HepG2 (cell line): ENCODE measurements at regions not wholly inside any gene's neighbourhood (a gene's known extent, or its start where the extent isn't known, plus 50 kb on each side); places are given as distances from the start of the nearest gene placed in this dataset.

Source experiments
- ATAC-seq: fragments of 200-7000 bp; cut with Tn5 transposase; 3 replicates; pipeline ENCODE4 v1.9.1; 2020; ENCODE audit warnings: mild to moderate bottlenecking, moderate library complexity
- BruUV-seq: library from RNA; stranded (reverse); fragments of 400-500 nt; replicated peaks from 2 replicates; lab custom pipeline; 2021; lab: Mats Ljungman, UMichigan
- CTCF ChIA-PET: fragments of 300-600 bp; formaldehyde crosslinking; extraction: SDS; loops from one replicate; lab custom pipeline; 2021; ENCODE audit warnings: low total read pairs, inconsistent platforms, low intra/inter-chr PET ratio; lab: Yijun Ruan, JAX
- POLR2A ChIA-PET: fragments of 350-600 bp; sonication (Branson Sonifier 250); formaldehyde crosslinking; loops from one replicate; lab custom pipeline; 2020; ENCODE audit warnings: antibody characterized with exemption, inconsistent platforms; lab: Yijun Ruan, JAX
- DNase-seq: peaks from one replicate; pipeline ENCODE4 v3.0.0-alpha.2; 2015; ENCODE audit warnings: low spot score
- FAIRE-seq: peaks from 3 replicates; lab custom pipeline; 2011; peaks lifted over from hg19 to GRCh38; lab: Jason Lieb, UNC
- H2AFZ ChIP-seq: one replicate; pipeline ENCODE4 v1.6.1; 2011; ENCODE audit warnings: low read length, inconsistent platforms
- H3K27ac ChIP-seq: fragments of 300-600 bp; 3 replicates; pipeline ENCODE4 v1.8.0; 2011; ENCODE audit warnings: mixed run types, mild to moderate bottlenecking, mixed read lengths, low read length, inconsistent platforms; ENCODE audit not compliant: insufficient read depth; ENCODE audit errors: extremely low read length
- H3K27me3 ChIP-seq, 2 experiments: fragments of 200-600 bp in 1 of 2; 2 replicates in 1 of 2; 3 replicates in 1 of 2; pipeline versions ENCODE4 v1.6.0 to v1.8.0; 2011; ENCODE audit warnings: low read length in 2 of 2, mild to moderate bottlenecking in 2 of 2, moderate library complexity in 2 of 2, inconsistent platforms in 1 of 2; ENCODE audit not compliant: insufficient read depth in 2 of 2, control insufficient read depth in 1 of 2
- H3K36me3 ChIP-seq, 2 experiments: fragments of 200-600 bp in 1 of 2; replicated peaks in 1 of 2; 2 replicates in 1 of 2; 3 replicates in 1 of 2; pipeline versions ENCODE4 v1.5.1 to v1.8.0; 2011; ENCODE audit warnings: low read length in 2 of 2, inconsistent platforms in 1 of 2; ENCODE audit not compliant: insufficient read depth in 2 of 2, control insufficient read depth in 1 of 2
- H3K4me1 ChIP-seq: 2 replicates; pipeline ENCODE4 v1.5.1; 2012; ENCODE audit warnings: low read length, inconsistent platforms; ENCODE audit not compliant: insufficient read depth
- H3K4me2 ChIP-seq: 2 replicates; pipeline ENCODE4 v1.6.0; 2011; ENCODE audit warnings: low read depth, low read length, inconsistent platforms
- H3K4me3 ChIP-seq, 3 experiments: fragments of 200-600 bp in 1 of 3; sonication (generic), shearing (Covaris generic) in 1 of 3; replicated peaks in 1 of 3; 2 replicates each; pipeline ENCODE4 v1.5.1; 2011 to 2016; ENCODE audit warnings: low read length in 3 of 3, inconsistent platforms in 2 of 3, low read depth in 2 of 3, mild to moderate bottlenecking in 2 of 3, control low read depth in 1 of 3, mixed read lengths in 1 of 3; ENCODE audit not compliant: insufficient read depth in 1 of 3
- H3K79me2 ChIP-seq: one replicate; pipeline ENCODE4 v1.6.1; 2011; ENCODE audit warnings: low read length, inconsistent platforms; ENCODE audit not compliant: insufficient read depth
- H3K9ac ChIP-seq: 2 replicates; pipeline ENCODE4 v1.6.0; 2011; ENCODE audit warnings: mild to moderate bottlenecking, low read depth, low read length, inconsistent platforms; ENCODE audit not compliant: insufficient read depth
- H3K9me3 ChIP-seq: 2 replicates; pipeline ENCODE4 v1.5.1; 2012; ENCODE audit warnings: mild to moderate bottlenecking, low read length
- H4K20me1 ChIP-seq: 2 replicates; pipeline ENCODE4 v1.6.0; 2011; ENCODE audit warnings: inconsistent platforms, mild to moderate bottlenecking, low read length, moderate library complexity; ENCODE audit not compliant: insufficient read depth
- ATF7-NPFF ChIP-seq: sonication (generic); formaldehyde crosslinking; IDR thresholded peaks from 2 replicates; pipeline ENCODE4 v1.8.1; 2023; ENCODE audit warnings: mild to moderate bottlenecking, low read depth, missing genetic modification reagents, moderate library complexity
- ELF1 ChIP-seq: sonication (generic); formaldehyde crosslinking; IDR thresholded peaks from 2 replicates; pipeline ENCODE4 v1.4.0; 2020; ENCODE audit warnings: missing genetic modification reagents
- HNF4G ChIP-seq, 2 experiments: sonication (generic) in 1 of 2; formaldehyde crosslinking in 1 of 2; IDR thresholded peaks; 2 replicates each; pipeline versions ENCODE4 v1.4.0 to v1.6.1; 2011 to 2020; ENCODE audit warnings: borderline replicate concordance in 2 of 2, low read depth in 2 of 2, mild to moderate bottlenecking in 2 of 2, low read length in 1 of 2, missing genetic modification reagents in 1 of 2, moderate library complexity in 1 of 2
- MED8 ChIP-seq: sonication (generic); formaldehyde crosslinking; IDR thresholded peaks from 2 replicates; pipeline ENCODE4 v1.8.1; 2023; ENCODE audit warnings: mild to moderate bottlenecking, missing genetic modification reagents; ENCODE audit not compliant: insufficient replicate concordance
- NFE2L2 ChIP-seq: fragments of 150-350 bp; IDR thresholded peaks from 2 replicates; pipeline ENCODE4 v1.6.1; 2014; ENCODE audit warnings: low read length
- PCBP1 ChIP-seq: fragments of 200-400 bp; formaldehyde crosslinking; IDR thresholded peaks from 2 replicates; pipeline ENCODE4 v1.6.1; 2017; ENCODE audit warnings: mild to moderate bottlenecking, low read depth, low read length, borderline replicate concordance
- SIX4 ChIP-seq: sonication (generic); formaldehyde crosslinking; IDR thresholded peaks from 2 replicates; pipeline ENCODE4 v1.4.0; 2020; ENCODE audit warnings: missing genetic modification reagents
- SKI ChIP-seq: fragments of 450-650 bp; IDR thresholded peaks from one replicate; pipeline ENCODE4 v1.6.1; 2018; ENCODE audit warnings: mild to moderate bottlenecking; ENCODE audit not compliant: partially characterized antibody
- SMARCE1 ChIP-seq: fragments of 450-650 bp; IDR thresholded peaks from 2 replicates; pipeline ENCODE4 v1.6.1; 2017; ENCODE audit warnings: borderline replicate concordance
- SMC3 ChIP-seq: IDR thresholded peaks from 2 replicates; pipeline ENCODE4 v1.6.1; 2011; ENCODE audit warnings: low read length, improper control_type of control experiment
- ZNF180 ChIP-seq: sonication (generic); formaldehyde crosslinking; IDR thresholded peaks from 2 replicates; pipeline ENCODE4 v1.4.0; 2020; ENCODE audit warnings: low read depth, missing genetic modification reagents, borderline replicate concordance
- ZNF430 ChIP-seq: sonication (generic); formaldehyde crosslinking; IDR thresholded peaks from 2 replicates; pipeline ENCODE4 v1.9.0; 2021; ENCODE audit warnings: mild to moderate bottlenecking, missing genetic modification reagents
- ZNF775 ChIP-seq: sonication (generic); formaldehyde crosslinking; IDR thresholded peaks from 2 replicates; pipeline ENCODE4 v1.4.0; 2020; ENCODE audit warnings: missing genetic modification reagents, mild to moderate bottlenecking, moderate library complexity, borderline replicate concordance
- ZNF780A ChIP-seq: sonication (generic); formaldehyde crosslinking; IDR thresholded peaks from 2 replicates; pipeline ENCODE4 v1.8.0; 2022; ENCODE audit warnings: mild to moderate bottlenecking, missing genetic modification reagents, moderate library complexity
- ZNF891 ChIP-seq: sonication (generic); formaldehyde crosslinking; IDR thresholded peaks from 2 replicates; pipeline ENCODE4 v1.5.0; 2020; ENCODE audit warnings: mild to moderate bottlenecking, missing genetic modification reagents
- WGBS: methylation state at CpG from one replicate; pipeline ENCODE4 v1.1.6; 2017; ENCODE audit warnings: low lambda C conversion rate; 5-methylcytosine and 5-hydroxymethylcytosine counted together
- in situ Hi-C: cut with HindIII; loops from 2 replicates; pipeline ENCODE4 v1.10.0; 2017; ENCODE audit warnings: low pct_unique_long_range_greater_than_20kb; ENCODE audit not compliant: extremely low pct_ligation_motif_present
- intact Hi-C: fragments of 100-400 bp; cut with micrococcal nuclease; formaldehyde crosslinking; loops from one replicate; pipeline ENCODE4 v1.10.0; 2022; ENCODE audit not compliant: unreplicated experiment
- TF ChIP-seq, protein P1 (sequence below): IDR thresholded peaks from 2 replicates; pipeline ENCODE4 v1.4.0; 2020; ENCODE audit warnings: mild to moderate bottlenecking, missing genetic modification reagents

GRCh38 chr11:11004069-11004468 lies 146.2 kb upstream of the ZBED5 start:
- H3K4me2 ChIP-seq = no peak overlapping the region
- CTCF ChIA-PET = no interaction called here
- WGBS = 3% methylated on average over 1 of the region's 1 CpG
- H3K79me2 ChIP-seq = no peaks in the 10 kb centered on the region
- FAIRE-seq (no peak), ATAC-seq (no peak), DNase-seq (no peak)
- peaks cover 0 to 7% of the 10 kb centered on the region in 2 experiments; a peak in 1 of 5 replicates for H3K27me3 ChIP-seq
- BruUV-seq = no TSS peak
- intact Hi-C loops (no loop called here), in situ Hi-C loops (no loop called here)
- TF ChIP-seq MED8 (CRISPR knock-in tag) = no peak
- TF ChIP-seq ZNF180 (CRISPR knock-in tag) = no peak
- no peak for TF ChIP-seq SIX4
- TF ChIP-seq SMC3 = no peak
- TF ChIP-seq SKI = no peak
- no peak for TF ChIP-seq ZNF891 (CRISPR knock-in tag)
- H3K36me3 ChIP-seq = no peaks in the 10 kb centered on the region
- no peak overlapping the region for H3K4me3 ChIP-seq
- no peak overlapping the region for H2AFZ ChIP-seq
- H3K4me1 ChIP-seq = no peaks in the 10 kb centered on the region
- H3K27ac ChIP-seq = no peak overlapping the region
- H3K9me3 ChIP-seq = no peaks in the 10 kb centered on the region
- H4K20me1 ChIP-seq = no peaks in the 10 kb centered on the region
- H3K9ac ChIP-seq = no peak overlapping the region
- POLR2A ChIA-PET = no interaction called here

DNA sequence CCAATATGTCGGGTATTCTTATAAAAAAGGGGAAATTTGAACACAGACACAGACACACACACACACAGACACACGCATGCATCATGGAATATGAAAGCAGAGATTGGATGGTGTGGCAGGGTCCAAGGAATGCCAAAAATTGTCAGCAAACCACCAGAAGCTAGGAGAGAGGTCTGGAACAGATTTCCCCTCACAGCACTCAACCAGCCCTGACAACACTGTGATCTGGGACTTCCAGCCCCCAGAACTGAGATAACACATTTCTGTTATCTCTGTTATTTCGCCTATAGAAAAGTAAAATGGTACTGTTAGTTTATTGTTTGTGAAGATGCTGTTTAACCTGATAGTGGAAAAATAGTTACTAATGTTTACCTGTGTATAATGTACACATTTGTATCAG lies 145.4 kb upstream of the ZBED5 start:
- no peak overlapping the region for H3K4me2 ChIP-seq
- POLR2A ChIA-PET = no interaction called here
- peaks cover 0 to 7% of the 10 kb centered on the region in 2 experiments; a peak in 1 of 5 replicates for H3K27me3 ChIP-seq
- CTCF ChIA-PET = no interaction called here
- H3K27ac ChIP-seq = no peak overlapping the region
- H3K36me3 ChIP-seq = no peaks in the 10 kb centered on the region
- H3K79me2 ChIP-seq = no peaks in the 10 kb centered on the region
- 0% methylated on average over 3 of the region's 3 CpGs for WGBS
- BruUV-seq = no TSS peak
- no peak overlapping the region for H2AFZ ChIP-seq
- H3K9me3 ChIP-seq = no peaks in the 10 kb centered on the region
- FAIRE-seq (no peak), DNase-seq (no peak), ATAC-seq (no peak)
- H3K4me3 ChIP-seq = no peak overlapping the region
- intact Hi-C loops = no loop called here
- H4K20me1 ChIP-seq = no peaks in the 10 kb centered on the region
- no peaks in the 10 kb centered on the region for H3K4me1 ChIP-seq
- in situ Hi-C loops = no loop called here
- no peak overlapping the region for H3K9ac ChIP-seq
- no peak for TF ChIP-seq ZNF775 (CRISPR knock-in tag)
- no peak for TF ChIP-seq HNF4G (IDR thresholded peaks at IDR 0.05; ENCODE audit: borderline replicate concordance, low read depth, low read length)
- TF ChIP-seq HNF4G (CRISPR knock-in tag; IDR thresholded peaks at IDR 0.05; ENCODE audit: borderline replicate concordance, low read depth) = no peak
- no peak for TF ChIP-seq PCBP1
- TF ChIP-seq SMARCE1 = no peak
- TF ChIP-seq ELF1 = no peak
- TF ChIP-seq NFE2L2 = no peak
- TF ChIP-seq, protein P1, sequence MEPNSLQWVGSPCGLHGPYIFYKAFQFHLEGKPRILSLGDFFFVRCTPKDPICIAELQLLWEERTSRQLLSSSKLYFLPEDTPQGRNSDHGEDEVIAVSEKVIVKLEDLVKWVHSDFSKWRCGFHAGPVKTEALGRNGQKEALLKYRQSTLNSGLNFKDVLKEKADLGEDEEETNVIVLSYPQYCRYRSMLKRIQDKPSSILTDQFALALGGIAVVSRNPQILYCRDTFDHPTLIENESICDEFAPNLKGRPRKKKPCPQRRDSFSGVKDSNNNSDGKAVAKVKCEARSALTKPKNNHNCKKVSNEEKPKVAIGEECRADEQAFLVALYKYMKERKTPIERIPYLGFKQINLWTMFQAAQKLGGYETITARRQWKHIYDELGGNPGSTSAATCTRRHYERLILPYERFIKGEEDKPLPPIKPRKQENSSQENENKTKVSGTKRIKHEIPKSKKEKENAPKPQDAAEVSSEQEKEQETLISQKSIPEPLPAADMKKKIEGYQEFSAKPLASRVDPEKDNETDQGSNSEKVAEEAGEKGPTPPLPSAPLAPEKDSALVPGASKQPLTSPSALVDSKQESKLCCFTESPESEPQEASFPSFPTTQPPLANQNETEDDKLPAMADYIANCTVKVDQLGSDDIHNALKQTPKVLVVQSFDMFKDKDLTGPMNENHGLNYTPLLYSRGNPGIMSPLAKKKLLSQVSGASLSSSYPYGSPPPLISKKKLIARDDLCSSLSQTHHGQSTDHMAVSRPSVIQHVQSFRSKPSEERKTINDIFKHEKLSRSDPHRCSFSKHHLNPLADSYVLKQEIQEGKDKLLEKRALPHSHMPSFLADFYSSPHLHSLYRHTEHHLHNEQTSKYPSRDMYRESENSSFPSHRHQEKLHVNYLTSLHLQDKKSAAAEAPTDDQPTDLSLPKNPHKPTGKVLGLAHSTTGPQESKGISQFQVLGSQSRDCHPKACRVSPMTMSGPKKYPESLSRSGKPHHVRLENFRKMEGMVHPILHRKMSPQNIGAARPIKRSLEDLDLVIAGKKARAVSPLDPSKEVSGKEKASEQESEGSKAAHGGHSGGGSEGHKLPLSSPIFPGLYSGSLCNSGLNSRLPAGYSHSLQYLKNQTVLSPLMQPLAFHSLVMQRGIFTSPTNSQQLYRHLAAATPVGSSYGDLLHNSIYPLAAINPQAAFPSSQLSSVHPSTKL (CRISPR knock-in tag) = no peak
- no peak for TF ChIP-seq ZNF430 (CRISPR knock-in tag)
- no peak for TF ChIP-seq ATF7-NPFF (CRISPR knock-in tag)
- TF ChIP-seq ZNF780A (CRISPR knock-in tag) = no peak
